OCI-LY3 (cell line): ENCODE measurements at regions not wholly inside any gene's neighbourhood (a gene's known extent, or its start where the extent isn't known, plus 50 kb on each side); places are given as distances from the start of the nearest gene placed in this dataset.

ENCODE experiments used
- CTCF ChIP-seq: fragments of 200-600, 300-600 bp; sonication (generic); IDR thresholded peaks from 2 replicates; pipeline ENCODE4 v1.5.1; 2014; ENCODE audit warnings: antibody characterized with exemption, low read length, low read depth
- EZH2phosphoT487 ChIP-seq: fragments of 200-600 bp; shearing (Covaris generic); IDR thresholded peaks from 2 replicates; pipeline ENCODE4 v1.6.1; 2018; ENCODE audit warnings: antibody characterized with exemption, mixed run types, low read depth

DNA sequence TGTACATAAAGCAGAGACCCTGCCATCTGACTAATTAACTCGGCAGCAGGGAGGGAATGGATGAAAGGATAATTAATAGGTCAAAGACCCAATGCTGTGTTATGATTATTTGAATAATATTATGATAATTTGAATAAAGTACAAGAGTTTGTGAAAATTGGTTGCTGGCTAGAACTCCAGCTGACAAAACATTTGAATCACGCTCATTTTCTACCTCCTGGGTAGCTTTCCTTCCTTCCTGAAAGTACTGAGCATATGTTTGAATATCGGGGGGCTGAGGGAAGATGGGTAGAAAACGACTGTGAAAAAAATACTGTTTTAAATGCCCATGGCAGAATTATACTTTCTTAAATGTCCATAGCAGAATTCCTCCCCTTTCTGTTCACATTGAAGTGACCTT, 243.6 kb upstream of the RBMS1 start:
- no peak for TF ChIP-seq CTCF
- TF ChIP-seq EZH2phosphoT487 = no peak
